Stimulated activated CD4-positive, alpha-beta T cell treated with anti-CD3 and anti-CD28 coated beads, Interleukin-2, amount 100 ng/mL, for 24 hours (primary cell): ENCODE measurements at regions not wholly inside any gene's neighbourhood (a gene's known extent, or its start where the extent isn't known, plus 50 kb on each side); places are given as distances from the start of the nearest gene placed in this dataset.

ENCODE experiments used
- DNase-seq, 2 donors: peaks; one replicate each; pipeline ENCODE4 v3.0.0-alpha.2; 2020

- DNase-seq: no peak
Observed at GRCh38 chr4:32393806-32394205, 1673.6 kb downstream of the PCDH7 start.

GRCh38 chr4:32394255-32394654 is 1674.1 kb downstream of the PCDH7 start:
- DNase-seq: no peak

GRCh38 chr4:32396507-32397070 is 1676.4 kb downstream of the PCDH7 start:
- no peak for DNase-seq

- no peak for DNase-seq
Observed at GRCh38 chr4:32400870-32401269, 1680.7 kb downstream of the PCDH7 start.

- no peak for DNase-seq
Observed at GRCh38 chr4:32417113-32417704, 1697.0 kb downstream of the PCDH7 start.

- no peak for DNase-seq
Observed at GRCh38 chr4:32423267-32423666, 1703.1 kb downstream of the PCDH7 start.

- DNase-seq: no peak
Observed at GRCh38 chr4:32425243-32425642, 1705.1 kb downstream of the PCDH7 start.

- no peak for DNase-seq
Observed at GRCh38 chr4:32427566-32427965, 1707.4 kb downstream of the PCDH7 start.

GRCh38 chr4:32429151-32429550 is 1709.0 kb downstream of the PCDH7 start:
- DNase-seq: no peak

- DNase-seq: no peak
Observed at GRCh38 chr4:32435308-32435707, 1715.1 kb downstream of the PCDH7 start.

- no peak for DNase-seq
Observed at GRCh38 chr4:32436816-32437215, 1716.6 kb downstream of the PCDH7 start.

GRCh38 chr4:32440391-32440790 is 1720.2 kb downstream of the PCDH7 start:
- no peak for DNase-seq

GRCh38 chr4:32454482-32454881 is 1734.3 kb downstream of the PCDH7 start:
- DNase-seq: no peak

GRCh38 chr4:32455231-32455630 is 1735.1 kb downstream of the PCDH7 start:
- no peak for DNase-seq

GRCh38 chr4:32460972-32461371 is 1740.8 kb downstream of the PCDH7 start:
- no peak for DNase-seq

GRCh38 chr4:32462944-32463343 is 1742.8 kb downstream of the PCDH7 start:
- DNase-seq: no peak

- no peak for DNase-seq
Observed at GRCh38 chr4:32470087-32470585, 1750.0 kb downstream of the PCDH7 start.

GRCh38 chr4:32472918-32473317 is 1752.7 kb downstream of the PCDH7 start:
- no peak for DNase-seq

GRCh38 chr4:32475710-32476109 is 1755.5 kb downstream of the PCDH7 start:
- DNase-seq: no peak

- no peak for DNase-seq
Observed at GRCh38 chr4:32477518-32477917, 1757.3 kb downstream of the PCDH7 start.

GRCh38 chr4:32485956-32486355 is 1765.8 kb downstream of the PCDH7 start:
- DNase-seq: no peak

- DNase-seq: no peak
Observed at GRCh38 chr4:32488690-32489089, 1768.5 kb downstream of the PCDH7 start.

GRCh38 chr4:32499171-32499570 is 1779.0 kb downstream of the PCDH7 start:
- no peak for DNase-seq

- no peak for DNase-seq
Observed at GRCh38 chr4:32503241-32503640, 1783.1 kb downstream of the PCDH7 start.

- no peak for DNase-seq
Observed at GRCh38 chr4:32506067-32506466, 1785.9 kb downstream of the PCDH7 start.
